Activated CD8-positive, alpha-beta memory T cell treated with anti-CD3 and anti-CD28 coated beads for 24 hours (primary cell): ENCODE measurements at regions not wholly inside any gene's neighbourhood (a gene's known extent, or its start where the extent isn't known, plus 50 kb on each side); places are given as distances from the start of the nearest gene placed in this dataset.
"Not testable (repeated sequence)": the region's sequence is repeated elsewhere in the genome, so short reads cannot be mapped to it uniquely, and the experiment has no call there.

Source experiments
- DNase-seq: peaks from one replicate; pipeline ENCODE4 v3.0.0-alpha.2; 2020

- no peak for DNase-seq
These were observed 51.8 kb downstream of the TEX44 start for GRCh38 chr2:231644426-231644825.

- DNase-seq: no peak
These were observed 53.8 kb downstream of the TEX44 start for GRCh38 chr2:231646476-231646875.

GRCh38 chr2:231648579-231649174, 56.0 kb downstream of the TEX44 start:
- DNase-seq: peak; percentile 75

- DNase-seq: not testable (repeated sequence)
These were observed 56.8 kb upstream of the PTMA start for GRCh38 chr2:231651561-231651960.

GRCh38 chr2:231655488-231655887, 52.8 kb upstream of the PTMA start:
- no peak for DNase-seq

- no peak for DNase-seq
These were observed 52.4 kb upstream of the PTMA start for GRCh38 chr2:231655894-231656293.
